NCI-H146 (cell line): ENCODE measurements at regions not wholly inside any gene's neighbourhood (a gene's known extent, or its start where the extent isn't known, plus 50 kb on each side); places are given as distances from the start of the nearest gene placed in this dataset.
"Not testable (repeated sequence)": the region's sequence is repeated elsewhere in the genome, so short reads cannot be mapped to it uniquely, and the experiment has no call there.

Experiments used
- DNase-seq: peaks from one replicate; lab custom pipeline; 2025; lab: John Stamatoyannopoulos, UW

DNA sequence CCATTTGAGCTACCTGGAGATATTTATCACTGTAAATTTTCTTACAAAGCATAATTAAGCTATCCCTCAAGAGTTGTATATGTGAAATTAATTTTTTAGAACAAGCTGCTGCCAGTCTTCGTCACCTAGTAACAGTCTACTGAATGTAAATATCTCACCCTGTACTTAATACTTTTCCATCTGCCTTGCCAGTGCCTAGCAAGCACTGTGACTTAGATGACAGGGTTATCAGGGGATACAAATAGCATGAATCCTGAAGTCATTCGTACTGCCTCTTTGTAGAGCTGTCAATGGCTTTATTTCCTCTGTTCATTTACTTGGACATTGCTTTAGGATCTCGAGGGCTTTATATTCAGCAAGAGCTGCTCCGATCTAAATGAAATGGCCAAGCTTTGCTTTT lies 763.6 kb downstream of the ADCYAP1 start:
- no peak for DNase-seq

DNA sequence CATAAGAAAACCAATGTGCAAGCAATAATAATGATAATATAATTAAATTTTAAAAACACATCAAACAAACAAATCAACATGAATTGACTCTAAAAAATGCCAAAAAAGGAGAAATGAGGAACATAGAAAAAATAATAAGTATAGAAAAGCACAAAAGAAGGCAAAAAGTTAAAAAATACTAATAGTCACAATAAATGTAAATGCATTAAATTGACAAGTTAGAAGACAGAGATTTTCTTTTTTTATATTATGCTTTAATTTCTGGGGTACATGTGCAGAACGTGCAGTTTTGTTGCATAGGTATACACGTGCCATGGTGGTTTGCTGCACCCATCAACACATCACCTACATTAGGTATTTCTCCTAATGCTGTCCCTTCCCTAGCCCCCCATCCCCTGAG lies 767.0 kb downstream of the ADCYAP1 start:
- DNase-seq, result not testable (repeated sequence)

DNA sequence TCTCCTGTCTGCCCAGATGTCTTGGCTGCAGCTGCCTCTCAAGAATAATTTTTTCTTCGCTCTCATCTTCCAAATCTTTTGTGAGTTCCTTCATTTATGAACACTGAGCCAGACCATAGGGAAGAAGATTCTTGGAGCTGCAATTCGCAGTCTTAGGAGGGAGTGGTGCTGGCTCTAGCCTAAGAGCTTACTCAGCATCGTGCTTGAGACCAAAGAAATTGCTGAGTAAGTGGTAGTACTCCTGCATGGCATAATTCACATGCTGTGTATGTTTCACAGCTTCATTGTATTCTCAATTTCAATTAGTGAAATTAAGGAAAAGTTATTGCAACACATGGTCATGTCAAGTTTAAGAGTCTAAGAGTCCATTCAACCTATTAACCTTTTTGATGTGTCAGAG lies 771.7 kb downstream of the ADCYAP1 start:
- DNase-seq, result no peak

DNA sequence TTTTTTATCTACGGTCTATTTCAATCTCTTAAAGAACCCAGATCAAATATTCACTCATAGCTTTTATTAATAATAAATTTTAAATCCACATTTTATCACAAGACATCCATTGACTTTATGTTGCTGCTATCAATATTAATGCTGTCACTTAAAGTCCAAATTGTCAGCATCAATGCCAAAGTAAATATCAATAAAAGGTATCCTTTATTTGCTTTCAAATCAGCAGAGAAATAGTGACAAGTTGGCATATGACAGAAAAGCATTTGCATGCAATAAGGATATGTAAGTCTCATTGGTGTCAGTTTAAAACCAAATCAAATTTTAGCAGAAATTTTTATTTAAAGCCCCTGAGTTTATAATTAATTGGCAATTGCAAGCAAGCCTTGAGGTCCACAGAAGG lies 775.4 kb downstream of the ADCYAP1 start:
- DNase-seq, result no peak

GRCh38 chr18:1691863-1692262 lies 787.2 kb downstream of the ADCYAP1 start:
- DNase-seq, result no peak

- no peak for DNase-seq
Measured at GRCh38 chr18:1708006-1708405, 803.3 kb downstream of the ADCYAP1 start.

DNA sequence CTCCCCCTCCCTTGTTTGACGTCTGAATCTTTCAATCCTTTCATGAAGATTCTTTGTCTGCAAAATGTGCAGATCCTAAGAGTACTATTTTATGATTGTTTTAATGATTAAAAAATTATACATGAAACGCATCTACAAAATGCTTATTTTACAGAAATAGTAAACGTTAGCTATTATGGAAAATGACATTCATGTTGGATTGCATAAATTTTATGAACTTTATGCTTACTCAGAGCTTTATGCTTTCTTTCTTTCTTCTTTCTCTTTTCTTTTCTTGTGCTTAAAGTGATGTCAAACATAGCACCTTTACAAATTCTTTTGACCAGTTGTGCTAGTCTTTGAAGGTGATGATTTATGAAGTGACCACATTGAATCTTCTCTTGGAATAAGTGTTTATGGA lies 805.4 kb downstream of the ADCYAP1 start:
- DNase-seq, result no peak

- DNase-seq, result no peak
Measured at GRCh38 chr18:1732143-1732542, 827.5 kb downstream of the ADCYAP1 start.

DNA sequence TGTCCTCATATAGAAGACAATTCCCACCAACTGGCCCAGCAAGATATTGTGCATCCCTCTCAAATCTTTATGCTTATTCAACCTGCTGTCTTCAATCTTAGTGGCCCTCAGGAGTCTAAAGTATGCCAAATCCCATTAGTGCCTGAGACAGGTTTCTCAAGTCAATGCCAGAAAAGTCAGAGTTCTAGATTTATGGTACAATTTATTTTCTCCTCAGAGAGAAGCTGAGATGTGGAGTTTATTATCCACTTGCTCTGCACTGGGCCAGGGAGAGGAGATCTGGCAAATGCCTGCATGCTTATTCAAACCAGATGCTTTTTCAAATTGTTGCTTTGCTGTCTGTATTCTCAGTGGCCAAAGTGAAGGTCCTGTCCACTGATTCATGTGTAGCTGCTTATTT lies 825.2 kb downstream of the METTL4 start:
- no peak for DNase-seq

GRCh38 chr18:1751249-1751648 lies 820.1 kb downstream of the METTL4 start:
- DNase-seq, result no peak

GRCh38 chr18:1760901-1761300 lies 810.4 kb downstream of the METTL4 start:
- DNase-seq, result no peak

- peak; percentile 28 for DNase-seq
Measured at GRCh38 chr18:1774261-1774660, 797.0 kb downstream of the METTL4 start.

- no peak for DNase-seq
Measured at GRCh38 chr18:1777843-1778242, 793.5 kb downstream of the METTL4 start.

DNA sequence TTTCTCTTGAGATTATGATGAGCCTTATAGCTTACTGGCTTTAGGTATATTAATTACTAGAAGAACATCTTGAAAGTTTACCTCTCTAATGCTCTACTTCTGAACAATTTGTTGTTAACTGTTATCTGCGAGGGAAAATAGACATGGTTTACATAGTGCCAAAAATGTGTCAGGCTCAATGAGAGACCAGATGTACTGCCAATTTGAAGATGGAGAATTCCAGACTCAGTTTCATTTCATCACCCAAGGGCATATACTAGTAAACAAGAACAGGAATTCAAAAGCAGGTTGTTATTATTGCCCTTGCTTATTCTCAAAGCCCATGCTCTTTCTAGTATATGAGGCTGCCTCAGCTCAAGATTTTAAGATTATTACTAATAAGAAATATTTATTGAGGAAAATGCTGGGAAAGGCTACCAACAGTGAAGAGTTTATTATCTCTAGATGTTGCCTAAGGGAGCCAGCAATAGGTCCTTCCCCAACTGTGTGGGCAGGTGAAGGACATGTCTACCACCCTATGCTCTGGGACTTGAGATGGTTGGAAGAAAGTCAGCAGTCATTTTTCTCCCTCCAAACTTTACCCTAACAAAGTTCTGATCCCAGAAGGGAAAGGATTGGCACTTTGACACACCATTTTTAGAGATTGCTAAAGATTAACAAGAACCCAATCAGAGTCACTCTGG lies 792.7 kb downstream of the METTL4 start:
- DNase-seq, result no peak

- peak; percentile 9 for DNase-seq
Measured at GRCh38 chr18:1779587-1779986, 791.7 kb downstream of the METTL4 start.

DNA sequence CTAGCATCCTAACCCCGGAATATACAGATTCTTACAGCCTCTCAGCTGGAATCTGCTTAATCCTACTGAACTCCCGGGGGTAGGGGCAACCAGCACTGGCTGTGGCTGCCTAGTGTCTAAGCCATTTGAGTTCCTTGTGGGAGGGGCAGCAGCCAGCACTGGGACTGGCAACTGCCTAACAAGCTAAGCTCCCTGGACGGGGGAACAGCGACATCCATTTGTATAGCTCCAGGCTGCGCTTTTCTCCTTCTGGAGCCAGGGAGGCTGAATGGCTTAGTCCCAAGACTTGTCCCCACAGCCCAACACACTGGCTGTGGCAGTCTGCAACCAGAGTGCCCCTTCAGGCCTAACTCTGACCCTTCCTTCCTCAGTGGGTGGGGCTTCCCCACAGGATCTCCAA lies 787.2 kb downstream of the METTL4 start:
- DNase-seq, result no peak

DNA sequence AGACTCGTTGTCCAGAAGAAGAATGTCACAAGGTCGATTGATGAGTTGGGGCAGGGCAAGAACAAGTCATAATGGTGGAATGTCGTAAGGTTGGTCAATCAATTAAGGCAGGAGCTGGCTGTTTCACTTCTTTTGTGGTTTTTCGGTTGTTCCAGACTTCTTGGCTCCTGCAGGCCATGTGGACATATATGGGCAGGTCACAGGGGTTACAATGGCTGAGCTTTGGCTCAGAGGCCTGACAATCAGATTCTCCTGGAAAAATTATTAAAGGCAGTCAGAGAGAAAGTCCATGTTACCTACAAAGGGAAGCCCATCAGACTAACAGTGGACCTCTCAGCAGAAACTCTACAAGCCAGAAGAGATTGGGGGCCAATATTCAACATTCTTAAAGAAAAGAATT lies 785.3 kb downstream of the METTL4 start:
- DNase-seq, result not testable (repeated sequence)

DNA sequence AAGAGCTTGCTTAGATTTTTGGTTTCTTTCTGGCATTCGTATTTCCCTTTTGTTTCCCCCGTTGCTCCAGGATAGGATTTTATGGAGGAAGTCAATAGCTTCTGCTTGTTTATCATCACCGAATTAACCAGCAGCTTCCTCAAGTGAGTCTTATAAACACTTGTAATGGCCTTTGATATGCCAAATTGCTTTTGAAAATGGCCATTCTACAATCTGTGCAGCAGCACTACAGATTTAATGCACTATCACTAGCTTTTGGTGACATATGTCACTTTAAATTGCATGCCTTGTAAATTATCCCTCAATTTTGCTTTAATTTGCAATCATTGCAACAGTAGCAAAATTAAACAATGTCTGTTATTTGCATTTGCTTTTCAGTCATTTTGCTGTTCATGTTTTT lies 774.7 kb downstream of the METTL4 start:
- no peak for DNase-seq

- no peak for DNase-seq
Measured at GRCh38 chr18:1797235-1797634, 774.1 kb downstream of the METTL4 start.

DNA sequence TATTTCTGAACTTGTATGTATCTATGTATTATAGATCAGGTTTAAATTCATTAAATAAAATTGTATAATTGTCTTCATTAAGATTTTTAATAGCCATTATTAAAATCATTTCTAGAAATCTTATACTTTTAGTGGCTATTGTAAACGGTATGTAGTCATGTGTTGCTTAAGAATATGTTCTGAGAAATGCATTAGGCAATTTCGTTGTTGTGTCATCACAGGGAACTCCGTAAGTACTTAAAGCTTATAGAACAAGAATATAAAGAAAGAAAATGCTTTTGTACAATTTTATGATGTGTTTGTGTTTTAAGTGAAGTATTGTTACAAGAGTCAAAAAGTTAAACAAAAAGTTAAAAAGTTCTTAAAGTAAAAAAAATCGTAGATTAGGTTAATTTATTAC lies 765.8 kb downstream of the METTL4 start:
- DNase-seq, result no peak

GRCh38 chr18:1806884-1807615 lies 764.3 kb downstream of the METTL4 start:
- DNase-seq, result no peak

GRCh38 chr18:1811282-1811681 lies 760.0 kb downstream of the METTL4 start:
- no peak for DNase-seq

DNA sequence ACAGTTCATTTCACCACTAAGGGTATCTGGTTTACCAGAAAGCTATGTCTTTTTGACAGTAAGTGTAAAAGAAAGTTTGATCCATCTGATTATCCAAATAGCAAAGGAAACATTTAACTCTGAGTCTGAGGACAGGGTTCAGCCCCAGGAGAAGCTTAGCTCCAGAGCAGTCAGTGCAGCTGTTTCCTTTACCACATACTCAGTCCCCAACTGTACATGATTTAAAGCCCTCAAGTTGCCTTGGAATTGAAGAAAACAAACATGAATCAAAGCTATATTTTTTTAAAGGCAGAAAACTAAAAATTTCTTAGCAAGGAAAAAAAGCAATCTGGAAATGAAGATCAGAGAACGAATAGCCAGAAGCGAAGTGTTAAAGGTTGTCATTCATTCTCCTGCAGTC lies 746.0 kb downstream of the METTL4 start:
- no peak for DNase-seq

GRCh38 chr18:1840878-1841277 lies 730.4 kb downstream of the METTL4 start:
- DNase-seq, result no peak
